ENCODE measurements at regions not wholly inside any gene's neighbourhood (a gene's known extent, or its start where the extent isn't known, plus 50 kb on each side); places are given as distances from the start of the nearest gene placed in this dataset.
"Not testable (repeated sequence)": the region's sequence is repeated elsewhere in the genome, so short reads cannot be mapped to it uniquely, and the experiment has no call there.

- TF ChIP-seq POLR2AphosphoS5, CTCF, EP300, POLR2A (IDR thresholded peaks at IDR 0.05): not testable (repeated sequence)
Observed at GRCh38 chr5:101283938-101284337, 380.9 kb upstream of the ST8SIA4 start.

Data from suprapubic skin (tissue), 4 donors.